Activated T-cell treated with anti-CD3 and anti-CD28 coated beads, Interleukin-2, amount 50 U/mL, for 24 hours (primary cell): ENCODE measurements at regions not wholly inside any gene's neighbourhood (a gene's known extent, or its start where the extent isn't known, plus 50 kb on each side); places are given as distances from the start of the nearest gene placed in this dataset.

ENCODE experiments used
- DNase-seq: peaks from one replicate; pipeline ENCODE4 v3.0.0-alpha.2; 2020
- H3K27ac Mint-ChIP-seq: 2 replicates; pipeline ENCODE4 v1.8.0; 2020; ENCODE audit warnings: mild to moderate bottlenecking, mixed read lengths
- H3K27me3 Mint-ChIP-seq: 2 replicates; pipeline ENCODE4 v1.8.0; 2020; ENCODE audit warnings: mixed read lengths
- H3K36me3 Mint-ChIP-seq: 2 replicates; pipeline ENCODE4 v1.8.0; 2020; ENCODE audit warnings: low read depth, mixed read lengths
- H3K4me1 Mint-ChIP-seq: 2 replicates; pipeline ENCODE4 v1.8.0; 2020; ENCODE audit warnings: low read depth, mixed read lengths
- H3K4me3 Mint-ChIP-seq: 2 replicates; pipeline ENCODE4 v1.8.0; 2020; ENCODE audit warnings: mild to moderate bottlenecking, moderate library complexity, mixed read lengths
- H3K9me3 Mint-ChIP-seq: 2 replicates; pipeline ENCODE4 v1.8.0; 2020; ENCODE audit warnings: mixed read lengths

DNA sequence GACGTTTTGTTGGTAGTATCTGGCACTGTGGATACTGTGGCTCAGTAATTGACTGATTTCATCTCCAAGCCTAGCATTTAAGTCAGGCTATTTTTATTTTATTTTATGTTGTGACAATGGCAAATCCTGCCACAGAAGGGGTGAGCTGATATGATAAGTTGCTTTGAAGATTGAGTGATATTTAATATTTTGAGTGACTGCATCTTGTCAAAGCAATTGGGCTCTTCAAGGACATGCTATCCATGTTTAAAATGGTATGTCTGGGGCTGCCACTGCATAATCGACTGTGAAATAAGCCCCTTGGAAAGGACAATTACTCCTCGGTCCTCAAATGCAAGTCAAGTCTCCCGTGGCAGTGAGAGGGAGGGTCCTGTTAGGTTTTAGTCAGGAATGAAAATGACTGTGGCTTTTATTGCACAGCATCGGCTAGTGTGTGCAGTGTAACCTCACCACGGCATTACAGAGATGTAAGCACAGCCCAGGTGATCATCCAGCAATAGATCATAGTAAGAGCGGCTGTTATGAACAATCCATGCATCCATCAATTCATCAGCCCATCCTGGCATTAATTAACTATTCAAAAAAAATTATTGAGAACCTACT lies 178.2 kb downstream of the GBA3 start:
- no peak overlapping the region for H3K4me3 Mint-ChIP-seq
- DNase-seq, result no peak
- H3K27ac Mint-ChIP-seq, result no peak overlapping the region
- H3K36me3 Mint-ChIP-seq, result no peaks in the 10 kb centered on the region
- no peaks in the 10 kb centered on the region for H3K27me3 Mint-ChIP-seq
- no peaks in the 10 kb centered on the region for H3K4me1 Mint-ChIP-seq
- H3K9me3 Mint-ChIP-seq, result no peaks in the 10 kb centered on the region

DNA sequence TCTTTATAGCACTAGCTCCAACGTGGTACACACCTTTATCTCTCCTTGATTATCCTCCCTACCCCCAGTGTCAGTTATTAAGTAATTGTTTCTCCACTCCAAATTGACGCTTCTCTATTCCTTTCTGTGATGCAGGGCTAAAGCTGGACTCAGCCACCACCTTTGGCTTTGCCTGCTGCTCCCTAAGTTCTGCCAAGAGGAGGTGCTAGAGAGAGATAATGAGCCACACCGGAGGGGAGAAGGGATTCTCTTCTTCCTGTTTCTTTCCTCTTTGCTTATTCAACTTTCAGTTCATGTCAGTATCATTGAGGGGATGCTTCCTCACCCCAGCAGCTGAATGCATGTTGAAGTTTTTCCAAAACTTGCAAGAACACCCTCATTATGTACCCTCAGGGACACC lies 176.5 kb downstream of the GBA3 start:
- H3K36me3 Mint-ChIP-seq, result no peaks in the 10 kb centered on the region
- H3K9me3 Mint-ChIP-seq, result peaks cover 3% of the 10 kb centered on the region
- no peak overlapping the region for H3K4me3 Mint-ChIP-seq
- H3K27me3 Mint-ChIP-seq, result no peaks in the 10 kb centered on the region
- no peak overlapping the region for H3K27ac Mint-ChIP-seq
- H3K4me1 Mint-ChIP-seq, result no peaks in the 10 kb centered on the region
- DNase-seq, result no peak
